Astrocyte of the spinal cord (primary cell): ENCODE measurements at regions not wholly inside any gene's neighbourhood (a gene's known extent, or its start where the extent isn't known, plus 50 kb on each side); places are given as distances from the start of the nearest gene placed in this dataset.

Source experiments
- DNase-seq: peaks from one replicate; pipeline ENCODE4 v3.0.0; 2011; ENCODE audit warnings: low read depth, low spot score
- H3K4me3 ChIP-seq: 2 replicates; pipeline ENCODE4 v1.5.1; 2011; ENCODE audit warnings: low read depth, mild to moderate bottlenecking, low read length, moderate library complexity
- CTCF ChIP-seq: IDR thresholded peaks from 2 replicates; pipeline ENCODE4 v1.5.1; 2012; ENCODE audit warnings: low read depth, mild to moderate bottlenecking, low read length, inconsistent platforms
- in situ Hi-C: cut with HindIII; loops from 2 replicates; pipeline ENCODE4 v1.10.0; 2017; ENCODE audit warnings: low sequenced_read_pairs

GRCh38 chr12:102344691-102345090 is 135.7 kb downstream of the IGF1 start:
- no peak for TF ChIP-seq CTCF
- H3K4me3 ChIP-seq: no peak overlapping the region
- DNase-seq: no peak
- in situ Hi-C loops: no loop called here

- in situ Hi-C loops: no loop called here
- H3K4me3 ChIP-seq: no peak overlapping the region
- DNase-seq: no peak
- no peak for TF ChIP-seq CTCF
Observed at GRCh38 chr12:102343361-102344121, 136.8 kb downstream of the IGF1 start.

- TF ChIP-seq CTCF: no peak
- no peak for DNase-seq
- in situ Hi-C loops: no loop called here
- H3K4me3 ChIP-seq: no peak overlapping the region
Observed at GRCh38 chr12:102342281-102343006, 137.9 kb downstream of the IGF1 start.

- in situ Hi-C loops: no loop called here
- DNase-seq: no peak
- no peak for TF ChIP-seq CTCF
- H3K4me3 ChIP-seq: no peak overlapping the region
Observed at GRCh38 chr12:102334765-102335164, 137.1 kb upstream of the PMCH start.

- H3K4me3 ChIP-seq: no peak overlapping the region
- DNase-seq: no peak
- in situ Hi-C loops: no loop called here
- no peak for TF ChIP-seq CTCF
Observed at GRCh38 chr12:102331419-102331818, 133.8 kb upstream of the PMCH start.

- no peak overlapping the region for H3K4me3 ChIP-seq
- in situ Hi-C loops: no loop called here
- no peak for DNase-seq
- no peak for TF ChIP-seq CTCF
Observed at GRCh38 chr12:102329883-102330282, 132.2 kb upstream of the PMCH start.
